Testis (tissue), 2 donors: ENCODE measurements at regions not wholly inside any gene's neighbourhood (a gene's known extent, or its start where the extent isn't known, plus 50 kb on each side); places are given as distances from the start of the nearest gene placed in this dataset.

ENCODE experiments used
- POLR2A ChIP-seq: fragments of 450-650 bp; IDR thresholded peaks from one replicate; pipeline ENCODE4 v1.6.1; 2017; ENCODE audit warnings: antibody characterized with exemption, mild to moderate bottlenecking, moderate library complexity
- TF ChIP-seq, protein P1 (sequence below), 3 experiments: fragments of 450-650 bp in 2 of 3; fragments of 200-600 bp in 1 of 3; sonication (generic) in 1 of 3; IDR thresholded peaks; one replicate each; pipeline ENCODE4 v1.5.1; 2016 to 2019; ENCODE audit warnings: antibody characterized with exemption in 3 of 3, mild to moderate bottlenecking in 2 of 3, moderate library complexity in 1 of 3

DNA sequence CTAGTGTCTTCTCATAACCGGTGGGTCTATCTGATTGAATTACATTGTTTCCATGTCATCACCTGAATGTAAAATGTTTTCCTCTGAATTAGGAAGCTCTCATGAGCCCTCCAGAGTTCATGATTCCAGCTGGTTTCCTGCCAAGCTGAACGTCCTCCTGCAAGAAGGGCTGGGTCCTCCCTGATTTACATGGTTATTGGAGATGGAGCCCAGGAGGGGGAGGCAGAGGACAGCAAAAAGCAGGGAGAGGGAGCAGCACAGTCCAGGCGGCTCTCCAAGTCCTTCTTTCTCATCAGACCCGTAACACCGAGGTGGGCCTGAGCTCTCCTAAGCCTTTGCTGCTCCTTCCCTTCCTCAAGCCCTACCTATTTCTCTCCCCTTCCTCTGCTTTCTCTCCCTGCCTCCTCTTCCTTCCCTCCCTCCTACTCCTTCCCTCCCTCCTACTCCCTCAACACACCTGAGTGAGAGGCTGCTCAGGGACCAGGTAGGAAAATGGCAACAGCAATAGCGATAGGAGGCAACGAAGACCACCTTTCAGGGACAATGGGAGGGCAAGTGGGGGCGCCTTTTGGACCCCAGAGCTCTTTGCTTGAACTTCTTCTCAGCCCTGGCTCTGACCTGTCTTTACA is 265.9 kb downstream of the PRDM2 start:
- TF ChIP-seq, protein P1, sequence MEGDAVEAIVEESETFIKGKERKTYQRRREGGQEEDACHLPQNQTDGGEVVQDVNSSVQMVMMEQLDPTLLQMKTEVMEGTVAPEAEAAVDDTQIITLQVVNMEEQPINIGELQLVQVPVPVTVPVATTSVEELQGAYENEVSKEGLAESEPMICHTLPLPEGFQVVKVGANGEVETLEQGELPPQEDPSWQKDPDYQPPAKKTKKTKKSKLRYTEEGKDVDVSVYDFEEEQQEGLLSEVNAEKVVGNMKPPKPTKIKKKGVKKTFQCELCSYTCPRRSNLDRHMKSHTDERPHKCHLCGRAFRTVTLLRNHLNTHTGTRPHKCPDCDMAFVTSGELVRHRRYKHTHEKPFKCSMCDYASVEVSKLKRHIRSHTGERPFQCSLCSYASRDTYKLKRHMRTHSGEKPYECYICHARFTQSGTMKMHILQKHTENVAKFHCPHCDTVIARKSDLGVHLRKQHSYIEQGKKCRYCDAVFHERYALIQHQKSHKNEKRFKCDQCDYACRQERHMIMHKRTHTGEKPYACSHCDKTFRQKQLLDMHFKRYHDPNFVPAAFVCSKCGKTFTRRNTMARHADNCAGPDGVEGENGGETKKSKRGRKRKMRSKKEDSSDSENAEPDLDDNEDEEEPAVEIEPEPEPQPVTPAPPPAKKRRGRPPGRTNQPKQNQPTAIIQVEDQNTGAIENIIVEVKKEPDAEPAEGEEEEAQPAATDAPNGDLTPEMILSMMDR (IDR thresholded peaks at IDR 0.05), result peak; percentile 43 to 54 (median 49)
- TF ChIP-seq POLR2A, result no peak
